GM12891 (cell line): ENCODE measurements at regions not wholly inside any gene's neighbourhood (a gene's known extent, or its start where the extent isn't known, plus 50 kb on each side); places are given as distances from the start of the nearest gene placed in this dataset.
"Not testable (repeated sequence)": the region's sequence is repeated elsewhere in the genome, so short reads cannot be mapped to it uniquely, and the experiment has no call there.

Source experiments
- DNase-seq: peaks from one replicate; pipeline ENCODE4 v3.0.0; 2011; ENCODE audit warnings: low spot score; ENCODE audit not compliant: insufficient read length
- FAIRE-seq: peaks from 2 replicates; lab custom pipeline; 2011; peaks lifted over from hg19 to GRCh38; lab: Jason Lieb, UNC
- PAX5 ChIP-seq: IDR thresholded peaks from 2 replicates; pipeline ENCODE4 v1.6.1; 2011; ENCODE audit warnings: low read length, moderate library complexity, mild to moderate bottlenecking; ENCODE audit not compliant: insufficient read depth, severe bottlenecking
- POLR2A ChIP-seq: IDR thresholded peaks from 2 replicates; pipeline ENCODE4 v1.6.1; 2011; ENCODE audit warnings: low read depth, low read length, control low read depth
- POLR2AphosphoS5 ChIP-seq: IDR thresholded peaks from 2 replicates; pipeline ENCODE4 v1.6.1; 2011; ENCODE audit warnings: low read depth, low read length, control low read depth
- POU2F2 ChIP-seq: IDR thresholded peaks from 2 replicates; pipeline ENCODE4 v1.6.1; 2011; ENCODE audit warnings: low read depth, mild to moderate bottlenecking, control low read depth, low read length, moderate library complexity
- SPI1 ChIP-seq: IDR thresholded peaks from 2 replicates; pipeline ENCODE4 v1.6.1; 2011; ENCODE audit warnings: low read depth, low read length, control low read depth
- TAF1 ChIP-seq: IDR thresholded peaks from 2 replicates; pipeline ENCODE4 v1.6.1; 2011; ENCODE audit warnings: low read depth, low read length, control low read depth

GRCh38 chr11:25793637-25794036, 538.3 kb upstream of the ANO3 start:
- FAIRE-seq, result no peak
- no peak for DNase-seq
- TF ChIP-seq POU2F2, result no peak
- TF ChIP-seq PAX5, result no peak
- no peak for TF ChIP-seq TAF1
- TF ChIP-seq SPI1, result no peak
- TF ChIP-seq POLR2A, result no peak
- no peak for TF ChIP-seq POLR2AphosphoS5

- FAIRE-seq, result no peak
- no peak for TF ChIP-seq POLR2A
- TF ChIP-seq SPI1, result no peak
- TF ChIP-seq PAX5, result no peak
- no peak for TF ChIP-seq TAF1
- no peak for TF ChIP-seq POLR2AphosphoS5
- TF ChIP-seq POU2F2, result no peak
- DNase-seq, result no peak
Observed at GRCh38 chr11:25794804-25795203, 537.1 kb upstream of the ANO3 start.

GRCh38 chr11:25816411-25816810, 515.5 kb upstream of the ANO3 start:
- DNase-seq (no peak), FAIRE-seq (no peak)
- no peak for TF ChIP-seq POLR2AphosphoS5
- TF ChIP-seq PAX5, result no peak
- TF ChIP-seq SPI1, result no peak
- no peak for TF ChIP-seq POU2F2
- no peak for TF ChIP-seq POLR2A
- TF ChIP-seq TAF1, result no peak

GRCh38 chr11:25824688-25825087, 507.2 kb upstream of the ANO3 start:
- TF ChIP-seq PAX5 (no peak), POU2F2 (no peak), TAF1 (no peak), SPI1 (no peak), POLR2AphosphoS5 (no peak), POLR2A (no peak)
- no peak for FAIRE-seq
- no peak for DNase-seq

- FAIRE-seq, DNase-seq: not testable (repeated sequence)
Observed at GRCh38 chr11:25831485-25831884, 500.4 kb upstream of the ANO3 start.

- TF ChIP-seq POLR2A, result no peak
- no peak for TF ChIP-seq TAF1
- no peak for TF ChIP-seq POU2F2
- TF ChIP-seq POLR2AphosphoS5, result no peak
- no peak for TF ChIP-seq PAX5
- TF ChIP-seq SPI1, result no peak
- DNase-seq (no peak), FAIRE-seq (no peak)
Observed at GRCh38 chr11:25838918-25839625, 492.9 kb upstream of the ANO3 start.

GRCh38 chr11:25844811-25845210, 487.1 kb upstream of the ANO3 start:
- no peak for FAIRE-seq
- DNase-seq, result no peak
- TF ChIP-seq POU2F2, result no peak
- TF ChIP-seq TAF1, result no peak
- no peak for TF ChIP-seq SPI1
- no peak for TF ChIP-seq POLR2A
- TF ChIP-seq PAX5, result no peak
- no peak for TF ChIP-seq POLR2AphosphoS5

- TF ChIP-seq POU2F2, result no peak
- TF ChIP-seq PAX5, result no peak
- TF ChIP-seq POLR2A, result no peak
- TF ChIP-seq TAF1, result no peak
- no peak for TF ChIP-seq POLR2AphosphoS5
- TF ChIP-seq SPI1, result no peak
- FAIRE-seq (no peak), DNase-seq (no peak)
Observed at GRCh38 chr11:25855916-25856315, 476.0 kb upstream of the ANO3 start.

GRCh38 chr11:25859776-25860175, 472.2 kb upstream of the ANO3 start:
- TF ChIP-seq TAF1, result no peak
- TF ChIP-seq POLR2A, result no peak
- TF ChIP-seq POLR2AphosphoS5, result no peak
- TF ChIP-seq SPI1, result no peak
- no peak for TF ChIP-seq PAX5
- no peak for TF ChIP-seq POU2F2
- FAIRE-seq (no peak), DNase-seq (no peak)

- FAIRE-seq (no peak), DNase-seq (no peak)
- no peak for TF ChIP-seq POLR2A
- no peak for TF ChIP-seq POLR2AphosphoS5
- no peak for TF ChIP-seq PAX5
- TF ChIP-seq POU2F2, result no peak
- TF ChIP-seq SPI1, result no peak
- TF ChIP-seq TAF1, result no peak
Observed at GRCh38 chr11:25860677-25861450, 471.1 kb upstream of the ANO3 start.
